Activated CD8-positive, alpha-beta memory T cell treated with anti-CD3 and anti-CD28 coated beads for 36 hours (primary cell): ENCODE measurements at regions not wholly inside any gene's neighbourhood (a gene's known extent, or its start where the extent isn't known, plus 50 kb on each side); places are given as distances from the start of the nearest gene placed in this dataset.

Experiments
- CTCF ChIA-PET: fragments of 350-600 bp; sonication (Branson Sonifier 250); formaldehyde crosslinking; loops from one replicate; lab custom pipeline; 2021; ENCODE audit warnings: antibody characterized with exemption; lab: Charles Lee
- POLR2A ChIA-PET: fragments of 350-600 bp; sonication (Branson Sonifier 250); formaldehyde crosslinking; loops from one replicate; lab custom pipeline; 2021; ENCODE audit warnings: antibody characterized with exemption; lab: Charles Lee

GRCh38 chr9:16343249-16344237 lies 526.9 kb downstream of the BNC2 start:
- POLR2A ChIA-PET: no interaction called here

GRCh38 chr9:16344343-16344742 lies 526.1 kb downstream of the BNC2 start:
- CTCF ChIA-PET: no interaction called here
- POLR2A ChIA-PET: no interaction called here

More at GRCh38 chr9:16343249-16344237, 526.9 kb downstream of the BNC2 start:
- CTCF ChIA-PET: no interaction called here

- CTCF ChIA-PET: no interaction called here
- POLR2A ChIA-PET: no interaction called here
These were observed 524.6 kb downstream of the BNC2 start for GRCh38 chr9:16345902-16346301.

- POLR2A ChIA-PET: no interaction called here
These were observed 522.6 kb downstream of the BNC2 start for GRCh38 chr9:16347886-16348285.

GRCh38 chr9:16348531-16348930 lies 521.9 kb downstream of the BNC2 start:
- POLR2A ChIA-PET: no interaction called here
- CTCF ChIA-PET: no interaction called here

More at GRCh38 chr9:16347886-16348285, 522.6 kb downstream of the BNC2 start:
- CTCF ChIA-PET: no interaction called here

DNA sequence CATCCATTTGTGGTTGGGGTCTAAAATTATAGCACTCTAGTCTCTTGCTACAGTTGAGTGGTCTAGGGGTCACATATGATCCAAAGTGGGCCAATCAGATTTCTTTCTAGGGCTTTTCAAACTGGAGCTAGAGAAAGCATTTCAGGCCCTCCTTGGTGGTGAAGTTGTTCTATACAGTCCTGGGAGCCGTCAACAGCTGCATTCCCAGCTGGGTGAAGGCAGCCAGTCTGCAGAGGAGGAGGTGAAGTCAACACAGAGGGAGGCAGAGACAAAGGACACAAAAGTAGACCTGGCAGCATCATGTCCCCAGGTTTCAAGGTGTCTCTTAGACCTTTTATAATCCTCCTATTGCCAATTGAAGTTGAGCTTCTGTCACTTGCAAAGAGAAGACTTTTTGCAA lies 518.2 kb downstream of the BNC2 start:
- POLR2A ChIA-PET: no interaction called here
- CTCF ChIA-PET: no interaction called here

DNA sequence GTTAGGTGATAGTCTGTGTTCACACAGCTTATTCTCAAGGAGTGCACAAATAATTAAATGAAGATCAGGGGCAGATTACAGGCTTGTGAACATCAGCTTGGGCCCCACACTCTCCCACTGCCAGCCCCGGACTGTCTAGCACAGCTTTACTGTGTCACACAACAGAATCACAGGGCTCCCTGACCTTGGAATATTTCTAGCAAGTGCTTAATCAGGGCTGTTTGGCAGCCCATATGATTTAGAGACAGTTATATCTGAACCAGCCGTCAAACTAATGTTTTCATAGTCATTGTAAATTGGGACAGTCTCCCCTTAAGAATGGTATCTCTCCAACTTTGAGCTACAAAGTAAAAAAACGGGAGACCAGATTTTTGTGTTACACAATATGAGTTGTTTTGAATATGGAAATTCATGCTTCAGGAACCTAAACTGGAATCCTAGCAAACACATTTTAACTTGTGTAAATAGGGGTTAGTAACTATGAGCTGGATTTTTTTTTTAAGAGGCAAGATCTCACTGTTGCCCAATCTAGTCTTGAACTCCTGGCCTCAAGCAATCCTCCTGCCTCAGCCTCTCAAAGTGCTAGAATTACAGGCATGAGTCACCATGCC lies 517.6 kb downstream of the BNC2 start:
- CTCF ChIA-PET: no interaction called here
- POLR2A ChIA-PET: no interaction called here

DNA sequence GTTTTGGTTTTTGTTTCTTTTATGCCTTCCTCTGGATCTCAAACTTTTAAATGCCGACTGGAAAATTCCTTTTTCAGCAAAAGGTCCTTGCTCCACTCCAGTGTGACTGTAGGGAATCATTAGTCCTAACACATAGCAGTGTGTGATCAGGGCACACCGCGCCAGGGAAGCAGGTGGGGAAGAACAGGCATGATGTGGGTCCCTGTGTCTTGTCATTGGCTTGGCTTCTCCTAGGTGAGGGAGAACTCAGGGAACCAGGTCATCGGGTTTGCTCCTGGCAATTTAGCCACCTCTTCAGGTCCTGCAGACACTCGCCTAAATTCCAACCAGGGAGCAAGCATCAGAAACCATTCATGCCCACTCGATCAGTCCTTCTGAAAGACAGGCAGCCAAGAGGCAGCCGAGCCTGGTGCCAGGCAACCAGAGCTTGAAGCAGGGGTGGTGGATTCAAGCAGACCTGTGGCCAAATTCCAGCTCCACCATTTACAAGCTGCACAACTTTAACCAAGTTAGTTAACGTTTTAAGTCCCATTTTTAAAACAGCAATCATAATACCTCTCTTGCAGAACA lies 514.2 kb downstream of the BNC2 start:
- ChIA-PET CTCF (no interaction called here), POLR2A (no interaction called here)

DNA sequence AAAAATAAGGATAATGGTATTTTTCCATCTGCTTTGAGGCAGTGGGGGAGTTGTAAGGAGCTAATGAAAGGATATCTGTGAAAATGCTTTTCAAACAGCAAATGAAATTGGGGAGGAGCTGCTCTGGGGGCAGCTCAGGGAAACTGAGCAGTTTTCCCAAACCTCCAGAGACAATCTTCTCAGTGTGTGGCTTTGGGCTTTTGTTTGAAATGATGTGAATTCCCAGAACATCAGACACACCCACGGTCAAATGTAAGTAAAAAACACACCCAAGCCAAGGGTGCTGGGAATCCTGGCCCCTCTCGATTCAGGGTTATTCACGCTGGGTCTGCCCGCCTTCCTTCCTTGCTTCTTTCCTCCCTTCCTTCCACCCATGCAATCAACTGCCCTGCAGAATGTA lies 512.6 kb downstream of the BNC2 start:
- ChIA-PET POLR2A (no interaction called here), CTCF (no interaction called here)

DNA sequence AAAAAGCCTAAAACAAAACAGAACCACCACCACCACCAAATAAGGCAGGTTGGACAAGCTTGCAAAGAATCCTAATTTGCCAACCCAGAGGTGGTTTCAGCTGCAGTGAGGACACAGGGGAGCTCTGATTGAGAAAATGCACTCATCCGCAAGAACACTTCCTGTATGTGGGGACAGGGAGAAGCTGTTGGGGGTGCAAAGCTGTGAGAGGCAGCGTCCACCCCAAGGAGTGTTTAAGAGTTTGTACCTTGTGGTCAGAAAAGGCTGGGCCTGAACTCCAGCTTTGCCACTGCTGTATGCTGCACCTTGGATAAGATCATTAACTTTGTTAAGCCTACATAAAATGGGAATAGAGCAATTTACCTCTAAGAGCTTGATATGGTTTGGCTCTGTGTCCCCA lies 511.7 kb downstream of the BNC2 start:
- CTCF ChIA-PET: no interaction called here

More for the DNA sequence above, 511.7 kb downstream of the BNC2 start:
- POLR2A ChIA-PET: no interaction called here
